Spleen (tissue), 11 donors: ENCODE measurements at regions not wholly inside any gene's neighbourhood (a gene's known extent, or its start where the extent isn't known, plus 50 kb on each side); places are given as distances from the start of the nearest gene placed in this dataset.

Experiments
- DNase-seq: peaks from one replicate; pipeline ENCODE4 v3.0.0-alpha.2; 2020
- H3K27ac ChIP-seq, 8 donors: fragments of 200-600 bp; sonication (generic) in 7 of 8; 1 replicate in 4 of 8; 2 replicates in 4 of 8; pipeline versions ENCODE4 v1.5.0 to v1.8.0; 2016 to 2021; ENCODE audit warnings: inconsistent platforms in 4 of 8, mild to moderate bottlenecking in 4 of 8, moderate library complexity in 1 of 8
- H3K27me3 ChIP-seq, 7 donors: fragments of 200-600 bp; sonication (generic) in 6 of 7; replicated peaks in 1 of 7; 1 replicate in 4 of 7; 2 replicates in 3 of 7; pipeline versions ENCODE4 v1.5.0 to v1.8.0; 2016 to 2021; ENCODE audit warnings: inconsistent platforms in 3 of 7, mild to moderate bottlenecking in 1 of 7
- H3K36me3 ChIP-seq, 6 donors: fragments of 200-600 bp; sonication (generic) in 5 of 6; 1 replicate in 4 of 6; 2 replicates in 2 of 6; pipeline versions ENCODE4 v1.5.0 to v1.8.0; 2016 to 2021; ENCODE audit warnings: inconsistent platforms in 2 of 6
- H3K4me1 ChIP-seq, 6 donors: fragments of 200-600 bp; sonication (generic) in 5 of 6; 1 replicate in 3 of 6; 2 replicates in 3 of 6; pipeline versions ENCODE4 v1.5.0 to v1.8.0; 2016 to 2021; ENCODE audit warnings: inconsistent platforms in 3 of 6
- H3K4me3 ChIP-seq, 8 donors: fragments of 200-600 bp; sonication (generic) in 7 of 8; 1 replicate in 4 of 8; 2 replicates in 4 of 8; pipeline versions ENCODE4 v1.5.0 to v1.8.0; 2016 to 2021; ENCODE audit warnings: inconsistent platforms in 4 of 8, mild to moderate bottlenecking in 4 of 8, moderate library complexity in 2 of 8
- H3K9me3 ChIP-seq, 8 donors: fragments of 200-600 bp; sonication (generic) in 7 of 8; 1 replicate in 4 of 8; 2 replicates in 4 of 8; pipeline versions ENCODE4 v1.5.0 to v1.8.0; 2016 to 2021; ENCODE audit warnings: inconsistent platforms in 4 of 8
- CTCF ChIP-seq, 11 experiments: fragments of 200-600 bp in 7 of 11; fragments of 450-650 bp in 4 of 11; sonication (generic) in 4 of 11; IDR thresholded peaks in 8 of 11; conservative IDR thresholded peaks in 3 of 11; 1 replicate in 7 of 11; 2 replicates in 4 of 11; pipeline versions ENCODE4 v1.4.0 to v1.8.0; 2016 to 2021; ENCODE audit warnings: antibody characterized with exemption in 11 of 11, inconsistent platforms in 4 of 11, mild to moderate bottlenecking in 1 of 11
- POLR2A ChIP-seq, 3 donors: fragments of 450-650 bp; IDR thresholded peaks; one replicate each; pipeline ENCODE4 v1.5.1; 2017; ENCODE audit warnings: antibody characterized with exemption in 3 of 3, mild to moderate bottlenecking in 1 of 3
- POLR2AphosphoS5 ChIP-seq, 3 donors: sonication (generic); formaldehyde crosslinking; IDR thresholded peaks; one replicate each; pipeline ENCODE4 v1.5.1; 2017; ENCODE audit warnings: antibody characterized with exemption in 3 of 3
- WGBS, 5 donors: extraction: QIAGEN DNeasy Blood & Tissue Kit in 3 of 5; methylation state at CpG; one replicate each; pipeline versions ENCODE4 v1.1.5 to v1.1.7; 2013 to 2018; 5-methylcytosine and 5-hydroxymethylcytosine counted together
- intact Hi-C: fragments of 100-400 bp; cut with DNase I; formaldehyde crosslinking; loops from one replicate; pipeline ENCODE4 v1.15.0; 2023; ENCODE audit warnings: low total_unique reads
- donor health status: healthy with polysubstance abuse.
- donor health status: DM: no; HTN: no; CAD: no; lungs with moderate emphysema.
- donor health status: DM: no; HTN: no; CAD: no.
- donor health status: Bipolar disorder and iron deficiency.
- donor health status: healthy.
- donor health status: DM: no; HTN: no; CAD: no.
- donor health status: DM: yes; HTN: yes; CAD: no.

- H3K4me1 ChIP-seq: peaks cover 3 to 62% (median 47%) of the 10 kb centered on the region in 6 donors
- intact Hi-C loops: no loop called here
- DNase-seq: no peak
- H3K9me3 ChIP-seq: no peaks in the 10 kb centered on the region
- no peak for TF ChIP-seq POLR2AphosphoS5 (IDR thresholded peaks at IDR 0.05)
- TF ChIP-seq POLR2A (IDR thresholded peaks at IDR 0.05): no peak
- TF ChIP-seq CTCF (IDR thresholded peaks at IDR 0.05 in 8 of 11, conservative IDR thresholded peaks at IDR 0.05 in 3 of 11): no peak
- no peaks in the 10 kb centered on the region for H3K27me3 ChIP-seq
- H3K27ac ChIP-seq: peak overlapping the region in 7 of 8 donors; percentile 65 to 91 (median 74)
- 70 to 87% (median 78%) methylated on average over 2 of the region's 2 CpGs for WGBS, 5 donors
- peak overlapping the region in 1 of 8 donors; percentile 23 for H3K4me3 ChIP-seq
- H3K36me3 ChIP-seq: no peaks in the 10 kb centered on the region
Measured at GRCh38 chr2:64222351-64222750, 78.1 kb upstream of the PELI1 start.

GRCh38 chr2:64223055-64223454 is 78.8 kb upstream of the PELI1 start:
- intact Hi-C loops: no loop called here
- WGBS, 5 donors: 26 to 49% (median 30%) methylated on average over 3 of the region's 3 CpGs
- H3K27ac ChIP-seq: peak overlapping the region; percentile 23 to 91 (median 73)
- H3K36me3 ChIP-seq: no peaks in the 10 kb centered on the region
- no peaks in the 10 kb centered on the region for H3K9me3 ChIP-seq
- DNase-seq: no peak
- peaks cover 3 to 69% (median 53%) of the 10 kb centered on the region in 6 donors for H3K4me1 ChIP-seq
- no peaks in the 10 kb centered on the region for H3K27me3 ChIP-seq
- no peak for TF ChIP-seq POLR2AphosphoS5 (IDR thresholded peaks at IDR 0.05)
- no peak for TF ChIP-seq CTCF (IDR thresholded peaks at IDR 0.05 in 8 of 11, conservative IDR thresholded peaks at IDR 0.05 in 3 of 11)
- TF ChIP-seq POLR2A (IDR thresholded peaks at IDR 0.05): no peak
- peak overlapping the region in 1 of 8 donors; percentile 23 for H3K4me3 ChIP-seq

GRCh38 chr2:64225491-64225890 is 81.3 kb upstream of the PELI1 start:
- H3K9me3 ChIP-seq: no peaks in the 10 kb centered on the region
- no peaks in the 10 kb centered on the region for H3K36me3 ChIP-seq
- peaks cover 3 to 64% (median 49%) of the 10 kb centered on the region in 6 donors for H3K4me1 ChIP-seq
- WGBS, 5 donors: 91 to 97% (median 93%) methylated on average over 1 of the region's 1 CpG
- no peak for DNase-seq
- H3K27ac ChIP-seq: no peak overlapping the region
- no peaks in the 10 kb centered on the region for H3K27me3 ChIP-seq
- TF ChIP-seq CTCF (IDR thresholded peaks at IDR 0.05 in 8 of 11, conservative IDR thresholded peaks at IDR 0.05 in 3 of 11) (no peak), POLR2A (IDR thresholded peaks at IDR 0.05) (no peak), POLR2AphosphoS5 (IDR thresholded peaks at IDR 0.05) (no peak)
- intact Hi-C loops: no loop called here
- no peak overlapping the region for H3K4me3 ChIP-seq

GRCh38 chr2:64226611-64227010 is 82.4 kb upstream of the PELI1 start:
- no peaks in the 10 kb centered on the region for H3K36me3 ChIP-seq
- intact Hi-C loops: no loop called here
- H3K27ac ChIP-seq: no peak overlapping the region
- peaks cover 3 to 53% (median 38%) of the 10 kb centered on the region in 6 donors for H3K4me1 ChIP-seq
- no peaks in the 10 kb centered on the region for H3K27me3 ChIP-seq
- no peak for DNase-seq
- TF ChIP-seq POLR2AphosphoS5 (IDR thresholded peaks at IDR 0.05) (no peak), POLR2A (IDR thresholded peaks at IDR 0.05) (no peak), CTCF (IDR thresholded peaks at IDR 0.05 in 8 of 11, conservative IDR thresholded peaks at IDR 0.05 in 3 of 11) (no peak)
- no peaks in the 10 kb centered on the region for H3K9me3 ChIP-seq
- no peak overlapping the region for H3K4me3 ChIP-seq
- 88 to 97% (median 91%) methylated on average over 5 of the region's 5 CpGs for WGBS, 5 donors
